ENCODE measurements at regions not wholly inside any gene's neighbourhood (a gene's known extent, or its start where the extent isn't known, plus 50 kb on each side); places are given as distances from the start of the nearest gene placed in this dataset.

DNA sequence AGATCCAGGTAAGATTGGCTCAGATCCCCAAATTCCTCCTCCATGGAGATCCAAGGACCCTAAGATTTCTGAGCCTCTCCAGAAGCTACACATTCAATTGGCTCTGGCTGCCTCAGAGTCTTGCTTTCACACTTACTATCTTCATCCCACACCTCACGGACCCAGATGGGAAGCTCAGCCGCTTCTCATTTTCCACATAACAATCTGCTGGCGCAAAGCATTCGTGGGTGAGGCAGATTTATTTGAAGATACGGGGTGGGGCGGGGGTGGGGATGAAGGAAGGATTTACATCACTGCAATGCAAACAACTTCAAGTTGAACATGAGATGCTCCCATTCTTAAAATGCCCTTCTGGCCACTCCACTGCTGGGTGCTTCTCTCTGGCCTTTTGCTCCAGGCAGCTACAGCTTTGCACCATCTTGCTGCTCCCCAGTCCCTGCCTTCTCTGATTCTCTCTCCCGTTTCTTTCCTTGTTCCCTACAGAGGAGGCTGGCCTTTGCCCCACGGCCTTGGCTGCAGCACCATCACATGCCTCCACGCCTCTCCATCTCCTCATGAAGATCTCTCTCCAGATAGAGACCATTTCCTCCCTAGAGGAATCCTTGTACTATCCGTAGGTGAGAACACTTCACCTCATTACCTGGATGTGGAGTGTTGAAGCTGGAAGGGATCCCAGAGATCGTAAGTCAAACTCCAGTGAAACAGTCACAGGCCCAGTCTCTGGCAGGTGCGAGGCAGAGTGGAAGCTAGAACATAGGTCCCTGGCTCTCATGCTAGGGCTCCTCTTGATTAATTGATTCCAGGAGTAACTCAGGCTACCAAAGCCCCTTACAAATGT is 175.9 kb downstream of the RPLP1 start:
- no peak for DNase-seq (ENCODE audit: low read depth)
- H3K4me3 ChIP-seq (ENCODE audit: low read depth, low read length) = no peak overlapping the region
- TF ChIP-seq, protein P1, sequence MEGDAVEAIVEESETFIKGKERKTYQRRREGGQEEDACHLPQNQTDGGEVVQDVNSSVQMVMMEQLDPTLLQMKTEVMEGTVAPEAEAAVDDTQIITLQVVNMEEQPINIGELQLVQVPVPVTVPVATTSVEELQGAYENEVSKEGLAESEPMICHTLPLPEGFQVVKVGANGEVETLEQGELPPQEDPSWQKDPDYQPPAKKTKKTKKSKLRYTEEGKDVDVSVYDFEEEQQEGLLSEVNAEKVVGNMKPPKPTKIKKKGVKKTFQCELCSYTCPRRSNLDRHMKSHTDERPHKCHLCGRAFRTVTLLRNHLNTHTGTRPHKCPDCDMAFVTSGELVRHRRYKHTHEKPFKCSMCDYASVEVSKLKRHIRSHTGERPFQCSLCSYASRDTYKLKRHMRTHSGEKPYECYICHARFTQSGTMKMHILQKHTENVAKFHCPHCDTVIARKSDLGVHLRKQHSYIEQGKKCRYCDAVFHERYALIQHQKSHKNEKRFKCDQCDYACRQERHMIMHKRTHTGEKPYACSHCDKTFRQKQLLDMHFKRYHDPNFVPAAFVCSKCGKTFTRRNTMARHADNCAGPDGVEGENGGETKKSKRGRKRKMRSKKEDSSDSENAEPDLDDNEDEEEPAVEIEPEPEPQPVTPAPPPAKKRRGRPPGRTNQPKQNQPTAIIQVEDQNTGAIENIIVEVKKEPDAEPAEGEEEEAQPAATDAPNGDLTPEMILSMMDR (IDR thresholded peaks at IDR 0.05; ENCODE audit: insufficient read depth, low read length) = no peak

DNA sequence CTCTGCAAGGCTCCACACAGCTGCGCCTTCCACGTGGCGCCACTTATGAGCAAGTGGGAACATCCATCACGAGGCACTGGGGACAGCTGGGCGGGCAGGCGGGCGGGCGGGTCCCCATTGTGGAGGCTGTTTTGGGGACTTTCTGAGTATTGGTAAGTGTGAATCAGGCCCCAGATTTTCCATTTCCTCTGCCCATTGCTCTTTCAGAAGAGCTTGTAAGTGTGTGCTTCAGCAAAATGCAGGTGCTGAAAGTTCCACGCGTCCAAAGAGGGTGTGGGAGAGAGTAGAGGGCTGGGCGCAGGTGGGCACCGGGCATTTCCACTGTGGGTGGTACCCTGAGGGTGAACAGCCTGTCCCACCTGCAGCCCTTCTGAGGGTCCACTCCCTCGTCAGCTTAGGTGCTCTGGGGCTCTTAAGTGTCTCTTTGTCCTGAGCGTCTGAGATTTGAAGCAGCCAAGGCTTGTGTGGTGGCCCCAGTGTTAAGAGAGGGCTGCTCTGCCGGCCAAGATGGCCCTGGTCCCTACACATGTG is 177.1 kb downstream of the RPLP1 start:
- TF ChIP-seq, protein P1 (IDR thresholded peaks at IDR 0.05; ENCODE audit: insufficient read depth, low read length) = no peak
- DNase-seq (ENCODE audit: low read depth) = no peak

DNA sequence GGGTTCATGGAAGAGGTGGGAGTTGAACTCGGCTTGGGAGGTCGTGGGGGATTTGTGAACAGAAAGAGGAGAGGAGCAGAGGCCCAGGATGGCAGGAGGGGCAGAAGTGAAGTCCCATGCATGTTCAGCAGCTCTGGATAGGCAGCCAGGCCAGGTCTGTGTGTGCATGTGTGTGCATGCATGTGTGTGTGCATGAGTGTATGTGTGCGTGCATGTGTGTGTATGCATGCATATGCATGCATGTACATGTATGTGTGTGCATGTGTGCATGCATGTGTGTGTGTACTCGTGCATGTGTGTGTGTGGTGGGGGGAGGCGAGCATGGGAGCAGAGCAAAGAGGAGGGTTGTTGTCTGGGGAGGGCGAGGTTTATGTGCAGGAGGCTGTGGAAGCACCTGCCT is 178.4 kb downstream of the RPLP1 start:
- H3K4me3 ChIP-seq (ENCODE audit: low read depth, low read length) = no peak overlapping the region
- TF ChIP-seq, protein P1 (IDR thresholded peaks at IDR 0.05; ENCODE audit: insufficient read depth, low read length) = no peak
- DNase-seq (ENCODE audit: low read depth) = no peak

More for the DNA sequence above, 177.1 kb downstream of the RPLP1 start:
- no peak overlapping the region for H3K4me3 ChIP-seq (ENCODE audit: low read depth, low read length)

DNA sequence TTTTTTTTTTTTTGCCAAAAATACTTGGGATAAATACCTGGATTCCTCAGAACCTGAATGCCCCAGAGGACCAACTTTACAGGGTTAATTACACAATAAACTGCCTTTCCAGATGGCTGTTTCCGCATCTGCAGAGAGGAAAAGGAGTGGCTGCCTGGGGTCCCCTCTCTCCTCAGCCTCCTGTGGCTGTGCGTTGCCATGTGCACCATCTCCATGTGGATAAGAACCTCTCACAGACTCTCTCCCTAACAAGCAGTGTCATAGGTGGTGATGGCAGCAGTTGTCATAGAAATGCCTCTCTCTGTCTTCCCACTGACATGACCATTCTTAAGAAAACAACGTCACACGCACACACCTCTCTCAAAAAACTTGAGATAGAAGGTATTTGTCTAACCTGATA is 179.4 kb downstream of the RPLP1 start:
- no peak overlapping the region for H3K4me3 ChIP-seq (ENCODE audit: low read depth, low read length)
- DNase-seq (ENCODE audit: low read depth) = no peak
- TF ChIP-seq, protein P1 (IDR thresholded peaks at IDR 0.05; ENCODE audit: insufficient read depth, low read length) = no peak

DNA sequence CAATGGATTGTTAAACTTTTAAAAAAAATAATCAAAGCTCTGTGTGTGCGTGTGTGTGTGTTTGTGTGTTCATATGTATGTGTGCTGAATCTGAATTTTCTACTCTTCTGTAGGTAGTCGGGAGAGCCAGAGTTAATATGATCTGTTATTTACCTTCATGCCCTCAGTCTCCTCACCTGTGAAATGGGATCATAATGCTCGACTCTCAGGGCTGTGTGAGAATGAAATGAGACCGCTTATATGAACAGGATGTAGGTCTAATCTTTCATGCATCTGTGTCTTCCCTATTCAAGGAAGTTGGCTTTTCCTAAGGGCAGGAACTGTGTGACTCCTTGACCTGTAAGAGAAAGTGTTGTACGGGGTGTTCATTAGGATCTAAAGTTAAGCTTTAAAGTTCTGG is 182.2 kb downstream of the RPLP1 start:
- H3K4me3 ChIP-seq (ENCODE audit: low read depth, low read length) = no peak overlapping the region
- TF ChIP-seq, protein P1 (IDR thresholded peaks at IDR 0.05; ENCODE audit: insufficient read depth, low read length) = no peak
- no peak for DNase-seq (ENCODE audit: low read depth)

DNA sequence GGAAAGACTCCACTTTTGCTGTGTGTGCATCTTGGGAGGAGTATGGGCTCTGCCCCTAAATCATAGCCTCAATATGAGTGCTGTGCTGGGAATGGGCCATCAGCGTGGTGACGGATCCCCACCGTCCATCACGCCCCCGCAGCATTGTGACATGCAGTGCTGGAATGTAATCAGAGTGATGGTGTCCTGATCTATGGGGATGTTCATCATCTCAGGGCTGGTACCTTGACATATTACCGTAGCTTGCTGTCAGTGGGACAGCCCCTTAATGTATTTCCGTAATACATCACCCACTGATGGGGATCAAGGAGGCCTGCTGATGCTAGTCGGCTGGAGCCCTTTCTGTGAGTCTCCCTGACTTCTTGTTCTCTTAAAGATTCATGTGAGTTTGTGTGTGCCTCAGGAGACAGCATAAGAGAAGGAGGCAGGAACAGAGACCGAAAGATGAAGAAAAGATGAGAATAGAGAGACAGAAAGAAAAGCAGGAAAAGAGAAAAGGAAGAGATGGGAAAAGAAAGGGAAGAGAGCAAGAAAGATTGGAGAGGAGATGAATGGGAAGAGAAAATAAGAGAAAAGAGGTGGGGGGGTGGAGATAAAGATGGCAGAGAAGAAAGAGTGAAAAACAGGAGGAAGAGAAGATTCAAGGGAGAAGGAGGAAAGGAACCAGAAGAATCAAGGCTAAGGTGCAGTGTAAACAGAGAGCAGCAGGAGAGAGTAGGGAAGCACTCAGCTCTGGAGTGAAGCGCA is 183.7 kb downstream of the RPLP1 start:
- TF ChIP-seq, protein P1 (IDR thresholded peaks at IDR 0.05; ENCODE audit: insufficient read depth, low read length) = no peak
- no peak for DNase-seq (ENCODE audit: low read depth)
- no peak overlapping the region for H3K4me3 ChIP-seq (ENCODE audit: low read depth, low read length)
